DMS 273 treated with DMSO at 0.1 percent for 48 hours (cell line): ENCODE measurements at regions not wholly inside any gene's neighbourhood (a gene's known extent, or its start where the extent isn't known, plus 50 kb on each side); places are given as distances from the start of the nearest gene placed in this dataset.
A peak's percentile ranks its signal among the peaks of the same experiment; 100 is the strongest.

Source experiments
- DNase-seq: peaks from one replicate; lab custom pipeline; 2025; lab: John Stamatoyannopoulos, UW

- DNase-seq: no peak
Observed at GRCh38 chr7:49255054-49255453, 330.7 kb downstream of the CDC14C start.

- no peak for DNase-seq
Observed at GRCh38 chr7:49260538-49260937, 336.2 kb downstream of the CDC14C start.

- DNase-seq: no peak
Observed at GRCh38 chr7:49261928-49262327, 337.6 kb downstream of the CDC14C start.

GRCh38 chr7:49264530-49264929 is 340.2 kb downstream of the CDC14C start:
- DNase-seq: no peak

- no peak for DNase-seq
Observed at GRCh38 chr7:49273897-49274296, 349.6 kb downstream of the CDC14C start.

- DNase-seq: no peak
Observed at GRCh38 chr7:49279891-49280290, 355.5 kb downstream of the CDC14C start.

GRCh38 chr7:49287653-49288052 is 363.3 kb downstream of the CDC14C start:
- DNase-seq: no peak

GRCh38 chr7:49294611-49295010 is 370.3 kb downstream of the CDC14C start:
- no peak for DNase-seq

- DNase-seq: no peak
Observed at GRCh38 chr7:49295146-49295545, 370.8 kb downstream of the CDC14C start.

GRCh38 chr7:49297958-49298357 is 373.6 kb downstream of the CDC14C start:
- DNase-seq: no peak

GRCh38 chr7:49308787-49309186 is 384.4 kb downstream of the CDC14C start:
- DNase-seq: no peak

- DNase-seq: no peak
Observed at GRCh38 chr7:49320083-49320482, 395.7 kb downstream of the CDC14C start.

- DNase-seq: no peak
Observed at GRCh38 chr7:49321843-49322242, 397.5 kb downstream of the CDC14C start.

- no peak for DNase-seq
Observed at GRCh38 chr7:49322476-49322875, 398.1 kb downstream of the CDC14C start.

GRCh38 chr7:49324040-49324439 is 399.7 kb downstream of the CDC14C start:
- DNase-seq: no peak

GRCh38 chr7:49324707-49325106 is 400.4 kb downstream of the CDC14C start:
- no peak for DNase-seq

GRCh38 chr7:49325571-49325970 is 401.2 kb downstream of the CDC14C start:
- DNase-seq: no peak

GRCh38 chr7:49327155-49327554 is 402.8 kb downstream of the CDC14C start:
- no peak for DNase-seq

GRCh38 chr7:49333180-49333881 is 409.0 kb downstream of the CDC14C start:
- DNase-seq: no peak

- DNase-seq: no peak
Observed at GRCh38 chr7:49341849-49342248, 417.5 kb downstream of the CDC14C start.

GRCh38 chr7:49344556-49344955 is 420.2 kb downstream of the CDC14C start:
- DNase-seq: no peak

- peak; percentile 41 for DNase-seq
Observed at GRCh38 chr7:49346195-49346899, 422.0 kb downstream of the CDC14C start.

- no peak for DNase-seq
Observed at GRCh38 chr7:49367072-49367471, 406.4 kb upstream of the VWC2 start.

- DNase-seq: no peak
Observed at GRCh38 chr7:49371771-49372170, 401.7 kb upstream of the VWC2 start.
